Suprapubic skin (tissue), 4 donors: ENCODE measurements at regions not wholly inside any gene's neighbourhood (a gene's known extent, or its start where the extent isn't known, plus 50 kb on each side); places are given as distances from the start of the nearest gene placed in this dataset.
"Not testable (repeated sequence)": the region's sequence is repeated elsewhere in the genome, so short reads cannot be mapped to it uniquely, and the experiment has no call there.

Experiments used
- POLR2A ChIP-seq, 2 donors: fragments of 450-650 bp; IDR thresholded peaks; one replicate each; pipeline ENCODE4 v1.6.1; 2017; ENCODE audit warnings: antibody characterized with exemption in 2 of 2, mild to moderate bottlenecking in 2 of 2, moderate library complexity in 2 of 2
- POLR2AphosphoS5 ChIP-seq, 3 donors: sonication (generic); formaldehyde crosslinking; IDR thresholded peaks; one replicate each; pipeline ENCODE4 v1.6.1; 2017; ENCODE audit warnings: antibody characterized with exemption in 3 of 3

DNA sequence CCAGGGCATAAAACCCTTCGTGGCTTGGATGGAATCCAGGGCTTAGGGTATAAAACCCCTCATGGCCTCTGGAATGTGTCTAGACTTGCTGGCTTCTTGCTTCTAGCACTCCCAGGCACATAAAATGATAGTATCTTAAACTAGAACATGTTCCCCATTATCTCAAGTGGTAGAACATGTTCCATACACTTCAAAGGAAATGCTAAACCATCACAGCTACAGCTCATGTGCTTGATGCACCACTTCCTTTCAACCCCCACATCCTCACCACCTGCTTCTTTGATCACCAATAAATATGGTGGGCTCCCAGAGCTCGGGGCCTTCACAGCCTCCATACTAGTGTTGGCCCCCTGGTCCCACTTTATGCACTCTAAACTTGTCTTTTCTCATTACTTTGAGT lies 204.3 kb downstream of the UXS1 start:
- TF ChIP-seq POLR2AphosphoS5, POLR2A (IDR thresholded peaks at IDR 0.05): not testable (repeated sequence)
